ENCODE measurements at regions not wholly inside any gene's neighbourhood (a gene's known extent, or its start where the extent isn't known, plus 50 kb on each side); places are given as distances from the start of the nearest gene placed in this dataset.

- TF ChIP-seq CTCF (IDR thresholded peaks at IDR 0.05; ENCODE audit: low read length) (no peak), EZH2phosphoT487 (IDR thresholded peaks at IDR 0.05; ENCODE audit: low read length) (no peak)
Measured at GRCh38 chr1:87866416-87866815, 537.7 kb downstream of the LMO4 start.
